ENCODE measurements at regions not wholly inside any gene's neighbourhood (a gene's known extent, or its start where the extent isn't known, plus 50 kb on each side); places are given as distances from the start of the nearest gene placed in this dataset.
"Not testable (repeated sequence)": the region's sequence is repeated elsewhere in the genome, so short reads cannot be mapped to it uniquely, and the experiment has no call there.

DNA sequence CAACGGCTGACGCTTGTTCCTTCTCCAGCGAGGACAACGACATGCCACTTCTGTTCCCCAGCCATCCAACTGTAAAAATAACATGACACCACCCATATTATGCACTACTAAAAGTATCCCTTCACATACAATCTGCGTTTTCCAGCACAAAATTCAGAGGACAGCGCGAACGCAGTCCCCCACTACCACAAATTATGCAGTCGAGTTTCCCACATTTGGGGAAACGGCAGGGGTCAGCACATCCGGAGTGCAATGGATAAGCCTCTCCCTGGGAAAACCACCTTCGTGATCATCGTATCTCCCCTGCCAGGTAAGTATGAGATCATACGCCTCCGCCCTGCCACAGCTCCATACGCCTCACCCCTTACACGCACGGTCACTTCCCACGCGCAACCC lies 120.9 kb downstream of the PPIAL4G start:
- CTCF ChIA-PET: no interaction called here

DNA sequence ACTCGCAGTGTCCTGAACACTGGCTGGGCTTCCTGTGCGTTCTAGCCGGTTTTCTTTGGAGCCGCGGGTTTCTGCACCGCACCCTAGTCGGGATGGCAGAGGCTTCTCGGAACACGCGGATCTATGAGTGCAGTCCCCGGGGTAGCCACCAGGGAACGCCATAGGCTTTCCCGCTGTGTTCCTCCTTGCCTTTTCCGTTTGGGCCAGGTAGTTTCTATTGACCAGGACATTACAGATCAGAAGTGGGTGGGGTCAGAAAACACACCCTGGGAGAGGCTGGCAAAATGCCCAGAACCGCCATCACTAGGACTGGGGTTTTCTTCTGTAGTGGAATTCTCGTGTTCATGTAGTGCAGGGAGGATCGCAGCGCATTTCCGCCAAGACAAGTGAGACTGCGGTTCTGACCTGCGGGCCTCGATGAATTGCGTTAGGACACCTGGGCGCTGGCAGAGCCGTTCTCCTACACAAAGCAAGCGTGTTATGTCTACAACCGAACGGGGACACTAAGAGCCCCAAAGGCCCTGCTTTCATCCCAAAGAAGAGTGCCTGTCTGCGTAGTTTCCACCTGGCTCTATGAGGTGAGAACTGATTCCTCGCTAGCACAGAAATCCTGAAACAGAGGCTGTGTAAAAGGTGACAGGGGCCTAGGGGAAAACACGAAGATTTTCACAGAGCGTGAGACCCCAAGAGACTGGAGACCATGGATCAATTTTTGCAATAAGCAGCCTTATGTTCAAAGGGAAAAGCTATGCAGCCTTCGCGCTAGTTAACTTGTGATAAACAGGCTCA lies 121.5 kb downstream of the PPIAL4G start:
- H3K36me3 ChIP-seq (ENCODE audit: control insufficient read depth, insufficient read depth, low read length); H3K27me3 ChIP-seq (ENCODE audit: control insufficient read depth, insufficient read depth, low read length); BruUV-seq (replicated peaks); DNase-seq (ENCODE audit: low read depth, low spot score); POLR2A ChIA-PET; H3K9me3 ChIP-seq (ENCODE audit: control insufficient read depth, insufficient read depth, low read depth, low read length); CTCF ChIA-PET; intact Hi-C loops (cut with micrococcal nuclease; ENCODE audit: unreplicated experiment); in situ Hi-C loops (cut with HindIII; ENCODE audit: low pct_unique_long_range_greater_than_20kb, low sequenced_read_pairs); H3K4me1 ChIP-seq (ENCODE audit: control insufficient read depth, insufficient read depth, low read length); H3K27ac ChIP-seq (ENCODE audit: low read length): not testable (repeated sequence)
- TF ChIP-seq, protein P1, sequence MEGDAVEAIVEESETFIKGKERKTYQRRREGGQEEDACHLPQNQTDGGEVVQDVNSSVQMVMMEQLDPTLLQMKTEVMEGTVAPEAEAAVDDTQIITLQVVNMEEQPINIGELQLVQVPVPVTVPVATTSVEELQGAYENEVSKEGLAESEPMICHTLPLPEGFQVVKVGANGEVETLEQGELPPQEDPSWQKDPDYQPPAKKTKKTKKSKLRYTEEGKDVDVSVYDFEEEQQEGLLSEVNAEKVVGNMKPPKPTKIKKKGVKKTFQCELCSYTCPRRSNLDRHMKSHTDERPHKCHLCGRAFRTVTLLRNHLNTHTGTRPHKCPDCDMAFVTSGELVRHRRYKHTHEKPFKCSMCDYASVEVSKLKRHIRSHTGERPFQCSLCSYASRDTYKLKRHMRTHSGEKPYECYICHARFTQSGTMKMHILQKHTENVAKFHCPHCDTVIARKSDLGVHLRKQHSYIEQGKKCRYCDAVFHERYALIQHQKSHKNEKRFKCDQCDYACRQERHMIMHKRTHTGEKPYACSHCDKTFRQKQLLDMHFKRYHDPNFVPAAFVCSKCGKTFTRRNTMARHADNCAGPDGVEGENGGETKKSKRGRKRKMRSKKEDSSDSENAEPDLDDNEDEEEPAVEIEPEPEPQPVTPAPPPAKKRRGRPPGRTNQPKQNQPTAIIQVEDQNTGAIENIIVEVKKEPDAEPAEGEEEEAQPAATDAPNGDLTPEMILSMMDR (IDR thresholded peaks at IDR 0.05): peak; percentile 72
- peak; percentile 35; the same call in 1 of the 2 replicates for ATAC-seq
- H3K4me3 ChIP-seq (ENCODE audit: low read depth in 2 of 2, low read length in 2 of 2): peak overlapping the region; percentile 21 to 42; a peak in 3 of 4 replicates

More for the DNA sequence above, 120.9 kb downstream of the PPIAL4G start:
- ATAC-seq (peak; percentile 70), DNase-seq (ENCODE audit: low read depth, low spot score) (no peak)
- TSS peak; percentile 95 for BruUV-seq (replicated peaks)
- no peak for TF ChIP-seq TCF7L2 (IDR thresholded peaks at IDR 0.05; ENCODE audit: low read depth, low read length)
- TF ChIP-seq POLR2AphosphoS5 (IDR thresholded peaks at IDR 0.05; ENCODE audit: low read depth, low read length): 0 out of 2 replicates have a peak, but pooled peaks have one; percentile 35
- no peaks in the 10 kb centered on the region for H3K36me3 ChIP-seq (ENCODE audit: control insufficient read depth, insufficient read depth, low read length)
- no peak overlapping the region for H3K27ac ChIP-seq (ENCODE audit: low read length)
- no peaks in the 10 kb centered on the region for H3K9me3 ChIP-seq (ENCODE audit: control insufficient read depth, insufficient read depth, low read depth, low read length)
- H3K4me1 ChIP-seq (ENCODE audit: control insufficient read depth, insufficient read depth, low read length): peaks cover 3% of the 10 kb centered on the region
- no peaks in the 10 kb centered on the region for H3K27me3 ChIP-seq (ENCODE audit: control insufficient read depth, insufficient read depth, low read length)
- POLR2A ChIA-PET: no interaction called here
- intact Hi-C loops (cut with micrococcal nuclease; ENCODE audit: unreplicated experiment): no loop called here
- peak overlapping the region; percentile 18 to 42 for H3K4me3 ChIP-seq (ENCODE audit: low read depth in 2 of 2, low read length in 2 of 2)
- in situ Hi-C loops (cut with HindIII; ENCODE audit: low pct_unique_long_range_greater_than_20kb, low sequenced_read_pairs): no loop called here

DNA sequence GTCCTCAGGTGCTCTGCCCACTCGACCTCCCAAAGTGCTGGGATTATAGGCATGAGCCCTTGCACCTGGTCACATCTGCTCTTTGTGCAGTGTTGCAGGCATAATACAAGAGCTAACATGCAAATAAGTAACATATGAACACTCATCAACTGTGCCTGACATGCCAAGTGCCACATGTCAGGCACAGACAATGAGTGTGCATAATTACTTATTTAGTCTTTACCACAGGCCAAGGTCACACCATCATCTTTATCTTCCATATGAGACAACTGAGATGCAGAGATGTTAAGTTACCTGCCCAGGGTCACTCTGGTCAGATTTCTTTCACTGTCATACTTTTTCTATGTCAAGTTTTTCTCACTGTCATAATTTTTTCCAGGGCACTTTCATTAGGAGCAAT lies 126.1 kb downstream of the PPIAL4G start:
- TF ChIP-seq POLR2AphosphoS5 (IDR thresholded peaks at IDR 0.05; ENCODE audit: low read depth, low read length): no peak
- TF ChIP-seq, protein P2, sequence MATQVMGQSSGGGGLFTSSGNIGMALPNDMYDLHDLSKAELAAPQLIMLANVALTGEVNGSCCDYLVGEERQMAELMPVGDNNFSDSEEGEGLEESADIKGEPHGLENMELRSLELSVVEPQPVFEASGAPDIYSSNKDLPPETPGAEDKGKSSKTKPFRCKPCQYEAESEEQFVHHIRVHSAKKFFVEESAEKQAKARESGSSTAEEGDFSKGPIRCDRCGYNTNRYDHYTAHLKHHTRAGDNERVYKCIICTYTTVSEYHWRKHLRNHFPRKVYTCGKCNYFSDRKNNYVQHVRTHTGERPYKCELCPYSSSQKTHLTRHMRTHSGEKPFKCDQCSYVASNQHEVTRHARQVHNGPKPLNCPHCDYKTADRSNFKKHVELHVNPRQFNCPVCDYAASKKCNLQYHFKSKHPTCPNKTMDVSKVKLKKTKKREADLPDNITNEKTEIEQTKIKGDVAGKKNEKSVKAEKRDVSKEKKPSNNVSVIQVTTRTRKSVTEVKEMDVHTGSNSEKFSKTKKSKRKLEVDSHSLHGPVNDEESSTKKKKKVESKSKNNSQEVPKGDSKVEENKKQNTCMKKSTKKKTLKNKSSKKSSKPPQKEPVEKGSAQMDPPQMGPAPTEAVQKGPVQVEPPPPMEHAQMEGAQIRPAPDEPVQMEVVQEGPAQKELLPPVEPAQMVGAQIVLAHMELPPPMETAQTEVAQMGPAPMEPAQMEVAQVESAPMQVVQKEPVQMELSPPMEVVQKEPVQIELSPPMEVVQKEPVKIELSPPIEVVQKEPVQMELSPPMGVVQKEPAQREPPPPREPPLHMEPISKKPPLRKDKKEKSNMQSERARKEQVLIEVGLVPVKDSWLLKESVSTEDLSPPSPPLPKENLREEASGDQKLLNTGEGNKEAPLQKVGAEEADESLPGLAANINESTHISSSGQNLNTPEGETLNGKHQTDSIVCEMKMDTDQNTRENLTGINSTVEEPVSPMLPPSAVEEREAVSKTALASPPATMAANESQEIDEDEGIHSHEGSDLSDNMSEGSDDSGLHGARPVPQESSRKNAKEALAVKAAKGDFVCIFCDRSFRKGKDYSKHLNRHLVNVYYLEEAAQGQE (IDR thresholded peaks at IDR 0.05; ENCODE audit: insufficient read depth in 1 of 2, low read depth in 2 of 2, low read length in 1 of 2): no peak
- no peak for TF ChIP-seq TCF7L2 (IDR thresholded peaks at IDR 0.05; ENCODE audit: low read depth, low read length)
- TF ChIP-seq SIN3A (IDR thresholded peaks at IDR 0.05; ENCODE audit: borderline replicate concordance, insufficient read depth, low read depth, low read length): no peak
- TF ChIP-seq, protein P1 (IDR thresholded peaks at IDR 0.05): no peak
- DNase-seq (ENCODE audit: low read depth, low spot score) (no peak), ATAC-seq (no peak)
- Histone ChIP-seq H3K27me3 (ENCODE audit: control insufficient read depth, insufficient read depth, low read length) (no peaks in the 10 kb centered on the region), H3K4me3 (ENCODE audit: low read depth in 2 of 2, low read length in 2 of 2) (no peak overlapping the region), H3K4me1 (ENCODE audit: control insufficient read depth, insufficient read depth, low read length) (peaks cover 10% of the 10 kb centered on the region), H3K9me3 (ENCODE audit: control insufficient read depth, insufficient read depth, low read depth, low read length) (no peaks in the 10 kb centered on the region), H3K27ac (ENCODE audit: low read length) (no peak overlapping the region), H3K36me3 (ENCODE audit: control insufficient read depth, insufficient read depth, low read length) (no peaks in the 10 kb centered on the region)
- CTCF ChIA-PET: interaction anchor here (0.7 kb wide), 1 partner anchor 17 kb away, joined by 15 read pairs; no protein-coding TSS in a partner anchor
- in situ Hi-C loops (cut with HindIII; ENCODE audit: low pct_unique_long_range_greater_than_20kb, low sequenced_read_pairs): no loop called here
- intact Hi-C loops (cut with micrococcal nuclease; ENCODE audit: unreplicated experiment): loop anchor here (10.0 kb wide), 1 partner anchor 58 kb away; no protein-coding TSS in a partner anchor
- POLR2A ChIA-PET: interaction anchor here (0.6 kb wide), 1 partner anchor 165 kb away, joined by 4 read pairs; no protein-coding TSS in a partner anchor
- BruUV-seq (replicated peaks): no TSS peak
